GM23338 (cell line): ENCODE measurements at regions not wholly inside any gene's neighbourhood (a gene's known extent, or its start where the extent isn't known, plus 50 kb on each side); places are given as distances from the start of the nearest gene placed in this dataset.

ENCODE experiments used
- ATAC-seq: fragments of 200-7000 bp; cut with Tn5 transposase; 3 replicates; pipeline ENCODE4 v1.9.1; 2020
- DNase-seq: peaks from one replicate; pipeline ENCODE4 v3.0.0-alpha.2; 2015; ENCODE audit warnings: low spot score
- H2AFZ ChIP-seq: fragments of 200-600 bp; sonication (generic); 2 replicates; pipeline ENCODE4 v1.8.0; 2016; ENCODE audit warnings: antibody characterized with exemption, mild to moderate bottlenecking, moderate library complexity
- H3F3A ChIP-seq: fragments of 200-600 bp; sonication (generic); replicated peaks from 2 replicates; pipeline ENCODE4 v1.8.0; 2017; ENCODE audit warnings: antibody characterized with exemption, mixed run types, low read depth
- H3K27ac ChIP-seq: fragments of 200-600 bp; sonication (generic); 2 replicates; pipeline ENCODE4 v1.6.1; 2016; ENCODE audit warnings: low read depth
- H3K27me3 ChIP-seq: fragments of 200-600 bp; sonication (generic); 2 replicates; pipeline ENCODE4 v1.8.0; 2016; ENCODE audit warnings: mild to moderate bottlenecking, mixed run types, moderate library complexity; ENCODE audit not compliant: insufficient read depth
- H3K36me3 ChIP-seq: fragments of 200-600 bp; sonication (generic); 2 replicates; pipeline ENCODE4 v1.8.0; 2016; ENCODE audit warnings: mild to moderate bottlenecking; ENCODE audit not compliant: insufficient read depth
- H3K4me1 ChIP-seq: fragments of 200-600 bp; sonication (generic); 2 replicates; pipeline ENCODE4 v1.8.0; 2016; ENCODE audit warnings: mild to moderate bottlenecking, moderate library complexity; ENCODE audit not compliant: insufficient read depth
- H3K4me2 ChIP-seq: fragments of 200-600 bp; sonication (generic); 2 replicates; pipeline ENCODE4 v1.7.1; 2017; ENCODE audit warnings: mixed run types
- H3K4me3 ChIP-seq: fragments of 200-600 bp; sonication (generic); 2 replicates; pipeline ENCODE4 v1.6.1; 2016; ENCODE audit warnings: mixed run types
- H3K79me2 ChIP-seq: fragments of 200-600 bp; sonication (generic); replicated peaks from 2 replicates; pipeline ENCODE4 v1.8.0; 2017; ENCODE audit warnings: mild to moderate bottlenecking; ENCODE audit not compliant: insufficient read depth
- H3K9me2 ChIP-seq: fragments of 200-600 bp; sonication (generic); 2 replicates; pipeline ENCODE4 v1.8.0; 2017; ENCODE audit not compliant: insufficient read depth
- H4K20me1 ChIP-seq: fragments of 200-600 bp; sonication (generic); replicated peaks from 2 replicates; pipeline ENCODE4 v1.8.0; 2017; ENCODE audit warnings: mild to moderate bottlenecking; ENCODE audit not compliant: insufficient read depth
- H3K27ac Mint-ChIP-seq: 2 replicates; pipeline ENCODE4 v1.8.0; 2020; ENCODE audit warnings: inconsistent platforms, mild to moderate bottlenecking, moderate library complexity, mixed read lengths
- H3K27me3 Mint-ChIP-seq: 3 replicates; pipeline ENCODE4 v1.8.0; 2022; ENCODE audit warnings: low read depth, mild to moderate bottlenecking, moderate library complexity, mixed read lengths, inconsistent platforms; ENCODE audit not compliant: insufficient read depth, poor library complexity
- H3K36me3 Mint-ChIP-seq: 3 replicates; pipeline ENCODE4 v1.8.0; 2021; ENCODE audit warnings: low read depth, mild to moderate bottlenecking, inconsistent platforms, moderate library complexity, mixed read lengths
- H3K4me1 Mint-ChIP-seq: 3 replicates; pipeline ENCODE4 v1.8.0; 2020; ENCODE audit warnings: mild to moderate bottlenecking, inconsistent platforms, mixed read lengths
- H3K4me3 Mint-ChIP-seq: 3 replicates; pipeline ENCODE4 v1.8.0; 2021; ENCODE audit warnings: moderate library complexity, mild to moderate bottlenecking, inconsistent platforms, mixed read lengths
- H3K9me3 Mint-ChIP-seq: 3 replicates; pipeline ENCODE4 v1.8.0; 2020; ENCODE audit warnings: moderate library complexity, mild to moderate bottlenecking, inconsistent platforms, mixed read lengths
- CREB1 ChIP-seq: fragments of 250-450 bp; sonication (Bioruptor Pico); IDR thresholded peaks from 2 replicates; pipeline ENCODE4 v1.5.0; 2020; ENCODE audit warnings: low read depth, mild to moderate bottlenecking, moderate library complexity
- EZH2 ChIP-seq: fragments of 200-600 bp; sonication (generic); IDR thresholded peaks from one replicate; pipeline ENCODE4 v1.8.0; 2017; ENCODE audit warnings: antibody characterized with exemption, mild to moderate bottlenecking, low read depth; ENCODE audit not compliant: unreplicated experiment
- EZH2phosphoT487 ChIP-seq: fragments of 200-600 bp; sonication (generic); IDR thresholded peaks from one replicate; pipeline ENCODE4 v1.8.1; 2018; ENCODE audit warnings: antibody characterized with exemption; ENCODE audit not compliant: unreplicated experiment
- JUNB ChIP-seq: IDR thresholded peaks from one replicate; pipeline ENCODE4 v1.6.1; 2016; ENCODE audit warnings: antibody characterized with exemption; ENCODE audit not compliant: unreplicated experiment
- NANOG ChIP-seq: IDR thresholded peaks from 2 replicates; pipeline ENCODE4 v1.6.1; 2016; ENCODE audit warnings: antibody characterized with exemption, borderline replicate concordance
- POLR2AphosphoS5 ChIP-seq: IDR thresholded peaks from 2 replicates; pipeline ENCODE4 v1.6.1; 2016; ENCODE audit warnings: antibody characterized with exemption, low read depth
- STAT1 ChIP-seq: IDR thresholded peaks from one replicate; pipeline ENCODE4 v1.6.1; 2016; ENCODE audit warnings: antibody characterized with exemption; ENCODE audit not compliant: unreplicated experiment
- ZNF114 ChIP-seq: fragments of 250-450 bp; sonication (Bioruptor Pico); IDR thresholded peaks from 2 replicates; pipeline ENCODE4 v1.5.0; 2020; ENCODE audit warnings: mild to moderate bottlenecking, moderate library complexity
- ZNF331 ChIP-seq: fragments of 250-450 bp; sonication (Bioruptor Pico); IDR thresholded peaks from 2 replicates; pipeline ENCODE4 v1.5.0; 2020; ENCODE audit warnings: low read depth, mild to moderate bottlenecking, moderate library complexity
- TF ChIP-seq, protein P1 (sequence below): fragments of 250-450 bp; sonication (Bioruptor Pico); IDR thresholded peaks from 2 replicates; pipeline ENCODE4 v1.5.0; 2020; ENCODE audit warnings: mild to moderate bottlenecking, moderate library complexity
- TF ChIP-seq, protein P2 (sequence below): IDR thresholded peaks from one replicate; pipeline ENCODE4 v1.6.1; 2018; ENCODE audit warnings: antibody characterized with exemption; ENCODE audit not compliant: unreplicated experiment
- TF ChIP-seq, protein P3 (sequence below): IDR thresholded peaks from 2 replicates; pipeline ENCODE4 v1.6.1; 2016; ENCODE audit warnings: antibody characterized with exemption
- TF ChIP-seq, protein P4 (sequence below), 2 experiments: fragments of 200-600 bp in 1 of 2; sonication (generic) in 1 of 2; conservative IDR thresholded peaks; 2 replicates each; pipeline versions ENCODE4 v1.5.1 to v1.6.1; 2016 to 2017; ENCODE audit warnings: antibody characterized with exemption in 2 of 2, low read depth in 2 of 2, mild to moderate bottlenecking in 2 of 2, moderate library complexity in 1 of 2

DNA sequence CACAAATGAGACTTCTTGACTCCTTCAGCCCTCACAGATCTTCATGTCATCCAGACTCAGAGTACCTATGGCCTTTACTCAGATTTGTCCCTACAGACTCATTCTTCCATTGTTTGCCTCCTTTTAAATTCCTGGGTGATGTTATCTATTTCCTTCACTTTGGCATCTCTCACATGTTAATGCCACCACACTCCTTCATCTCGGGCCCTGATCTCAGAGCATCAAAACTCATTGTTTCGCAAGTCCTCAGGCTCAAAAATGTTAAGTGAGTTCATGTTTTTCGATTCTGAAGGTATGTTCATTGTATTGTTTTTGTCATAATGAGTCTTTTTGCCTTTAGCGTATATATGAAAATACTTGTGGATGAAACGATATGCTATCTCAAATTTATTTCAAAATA is 62.3 kb upstream of the AHR start:
- H3K27me3 ChIP-seq: no peaks in the 10 kb centered on the region

More for the DNA sequence above, 62.3 kb upstream of the AHR start:
- no peaks in the 10 kb centered on the region for H3K79me2 ChIP-seq
- no peak overlapping the region for H3K4me3 ChIP-seq
- H4K20me1 ChIP-seq: no peaks in the 10 kb centered on the region
- no peak overlapping the region for H2AFZ ChIP-seq
- ATAC-seq (no peak), DNase-seq (no peak)
- no peaks in the 10 kb centered on the region for H3K36me3 Mint-ChIP-seq
- no peaks in the 10 kb centered on the region for H3K4me1 ChIP-seq
- H3K27me3 Mint-ChIP-seq: peaks cover 7% of the 10 kb centered on the region
- no peaks in the 10 kb centered on the region for H3K9me3 Mint-ChIP-seq
- TF ChIP-seq EZH2phosphoT487: no peak
- TF ChIP-seq, protein P1, sequence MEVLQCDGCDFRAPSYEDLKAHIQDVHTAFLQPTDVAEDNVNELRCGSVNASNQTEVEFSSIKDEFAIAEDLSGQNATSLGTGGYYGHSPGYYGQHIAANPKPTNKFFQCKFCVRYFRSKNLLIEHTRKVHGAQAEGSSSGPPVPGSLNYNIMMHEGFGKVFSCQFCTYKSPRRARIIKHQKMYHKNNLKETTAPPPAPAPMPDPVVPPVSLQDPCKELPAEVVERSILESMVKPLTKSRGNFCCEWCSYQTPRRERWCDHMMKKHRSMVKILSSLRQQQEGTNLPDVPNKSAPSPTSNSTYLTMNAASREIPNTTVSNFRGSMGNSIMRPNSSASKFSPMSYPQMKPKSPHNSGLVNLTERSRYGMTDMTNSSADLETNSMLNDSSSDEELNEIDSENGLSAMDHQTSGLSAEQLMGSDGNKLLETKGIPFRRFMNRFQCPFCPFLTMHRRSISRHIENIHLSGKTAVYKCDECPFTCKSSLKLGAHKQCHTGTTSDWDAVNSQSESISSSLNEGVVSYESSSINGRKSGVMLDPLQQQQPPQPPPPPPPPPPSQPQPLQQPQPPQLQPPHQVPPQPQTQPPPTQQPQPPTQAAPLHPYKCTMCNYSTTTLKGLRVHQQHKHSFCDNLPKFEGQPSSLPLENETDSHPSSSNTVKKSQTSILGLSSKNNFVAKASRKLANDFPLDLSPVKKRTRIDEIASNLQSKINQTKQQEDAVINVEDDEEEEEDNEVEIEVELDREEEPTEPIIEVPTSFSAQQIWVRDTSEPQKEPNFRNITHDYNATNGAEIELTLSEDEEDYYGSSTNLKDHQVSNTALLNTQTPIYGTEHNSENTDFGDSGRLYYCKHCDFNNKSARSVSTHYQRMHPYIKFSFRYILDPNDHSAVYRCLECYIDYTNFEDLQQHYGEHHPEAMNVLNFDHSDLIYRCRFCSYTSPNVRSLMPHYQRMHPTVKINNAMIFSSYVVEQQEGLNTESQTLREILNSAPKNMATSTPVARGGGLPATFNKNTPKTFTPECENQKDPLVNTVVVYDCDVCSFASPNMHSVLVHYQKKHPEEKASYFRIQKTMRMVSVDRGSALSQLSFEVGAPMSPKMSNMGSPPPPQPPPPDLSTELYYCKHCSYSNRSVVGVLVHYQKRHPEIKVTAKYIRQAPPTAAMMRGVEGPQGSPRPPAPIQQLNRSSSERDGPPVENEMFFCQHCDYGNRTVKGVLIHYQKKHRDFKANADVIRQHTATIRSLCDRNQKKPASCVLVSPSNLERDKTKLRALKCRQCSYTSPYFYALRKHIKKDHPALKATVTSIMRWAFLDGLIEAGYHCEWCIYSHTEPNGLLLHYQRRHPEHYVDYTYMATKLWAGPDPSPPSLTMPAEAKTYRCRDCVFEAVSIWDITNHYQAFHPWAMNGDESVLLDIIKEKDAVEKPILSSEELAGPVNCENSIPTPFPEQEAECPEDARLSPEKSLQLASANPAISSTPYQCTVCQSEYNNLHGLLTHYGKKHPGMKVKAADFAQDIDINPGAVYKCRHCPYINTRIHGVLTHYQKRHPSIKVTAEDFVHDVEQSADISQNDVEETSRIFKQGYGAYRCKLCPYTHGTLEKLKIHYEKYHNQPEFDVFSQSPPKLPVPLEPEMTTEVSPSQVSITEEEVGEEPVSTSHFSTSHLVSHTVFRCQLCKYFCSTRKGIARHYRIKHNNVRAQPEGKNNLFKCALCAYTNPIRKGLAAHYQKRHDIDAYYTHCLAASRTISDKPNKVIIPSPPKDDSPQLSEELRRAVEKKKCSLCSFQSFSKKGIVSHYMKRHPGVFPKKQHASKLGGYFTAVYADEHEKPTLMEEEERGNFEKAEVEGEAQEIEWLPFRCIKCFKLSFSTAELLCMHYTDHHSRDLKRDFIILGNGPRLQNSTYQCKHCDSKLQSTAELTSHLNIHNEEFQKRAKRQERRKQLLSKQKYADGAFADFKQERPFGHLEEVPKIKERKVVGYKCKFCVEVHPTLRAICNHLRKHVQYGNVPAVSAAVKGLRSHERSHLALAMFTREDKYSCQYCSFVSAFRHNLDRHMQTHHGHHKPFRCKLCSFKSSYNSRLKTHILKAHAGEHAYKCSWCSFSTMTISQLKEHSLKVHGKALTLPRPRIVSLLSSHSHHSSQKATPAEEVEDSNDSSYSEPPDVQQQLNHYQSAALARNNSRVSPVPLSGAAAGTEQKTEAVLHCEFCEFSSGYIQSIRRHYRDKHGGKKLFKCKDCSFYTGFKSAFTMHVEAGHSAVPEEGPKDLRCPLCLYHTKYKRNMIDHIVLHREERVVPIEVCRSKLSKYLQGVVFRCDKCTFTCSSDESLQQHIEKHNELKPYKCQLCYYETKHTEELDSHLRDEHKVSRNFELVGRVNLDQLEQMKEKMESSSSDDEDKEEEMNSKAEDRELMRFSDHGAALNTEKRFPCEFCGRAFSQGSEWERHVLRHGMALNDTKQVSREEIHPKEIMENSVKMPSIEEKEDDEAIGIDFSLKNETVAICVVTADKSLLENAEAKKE (CRISPR knock-in tag): no peak
- TF ChIP-seq JUNB: no peak
- TF ChIP-seq POLR2AphosphoS5: no peak
- TF ChIP-seq, protein P2, sequence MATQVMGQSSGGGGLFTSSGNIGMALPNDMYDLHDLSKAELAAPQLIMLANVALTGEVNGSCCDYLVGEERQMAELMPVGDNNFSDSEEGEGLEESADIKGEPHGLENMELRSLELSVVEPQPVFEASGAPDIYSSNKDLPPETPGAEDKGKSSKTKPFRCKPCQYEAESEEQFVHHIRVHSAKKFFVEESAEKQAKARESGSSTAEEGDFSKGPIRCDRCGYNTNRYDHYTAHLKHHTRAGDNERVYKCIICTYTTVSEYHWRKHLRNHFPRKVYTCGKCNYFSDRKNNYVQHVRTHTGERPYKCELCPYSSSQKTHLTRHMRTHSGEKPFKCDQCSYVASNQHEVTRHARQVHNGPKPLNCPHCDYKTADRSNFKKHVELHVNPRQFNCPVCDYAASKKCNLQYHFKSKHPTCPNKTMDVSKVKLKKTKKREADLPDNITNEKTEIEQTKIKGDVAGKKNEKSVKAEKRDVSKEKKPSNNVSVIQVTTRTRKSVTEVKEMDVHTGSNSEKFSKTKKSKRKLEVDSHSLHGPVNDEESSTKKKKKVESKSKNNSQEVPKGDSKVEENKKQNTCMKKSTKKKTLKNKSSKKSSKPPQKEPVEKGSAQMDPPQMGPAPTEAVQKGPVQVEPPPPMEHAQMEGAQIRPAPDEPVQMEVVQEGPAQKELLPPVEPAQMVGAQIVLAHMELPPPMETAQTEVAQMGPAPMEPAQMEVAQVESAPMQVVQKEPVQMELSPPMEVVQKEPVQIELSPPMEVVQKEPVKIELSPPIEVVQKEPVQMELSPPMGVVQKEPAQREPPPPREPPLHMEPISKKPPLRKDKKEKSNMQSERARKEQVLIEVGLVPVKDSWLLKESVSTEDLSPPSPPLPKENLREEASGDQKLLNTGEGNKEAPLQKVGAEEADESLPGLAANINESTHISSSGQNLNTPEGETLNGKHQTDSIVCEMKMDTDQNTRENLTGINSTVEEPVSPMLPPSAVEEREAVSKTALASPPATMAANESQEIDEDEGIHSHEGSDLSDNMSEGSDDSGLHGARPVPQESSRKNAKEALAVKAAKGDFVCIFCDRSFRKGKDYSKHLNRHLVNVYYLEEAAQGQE: no peak
- TF ChIP-seq, protein P3, sequence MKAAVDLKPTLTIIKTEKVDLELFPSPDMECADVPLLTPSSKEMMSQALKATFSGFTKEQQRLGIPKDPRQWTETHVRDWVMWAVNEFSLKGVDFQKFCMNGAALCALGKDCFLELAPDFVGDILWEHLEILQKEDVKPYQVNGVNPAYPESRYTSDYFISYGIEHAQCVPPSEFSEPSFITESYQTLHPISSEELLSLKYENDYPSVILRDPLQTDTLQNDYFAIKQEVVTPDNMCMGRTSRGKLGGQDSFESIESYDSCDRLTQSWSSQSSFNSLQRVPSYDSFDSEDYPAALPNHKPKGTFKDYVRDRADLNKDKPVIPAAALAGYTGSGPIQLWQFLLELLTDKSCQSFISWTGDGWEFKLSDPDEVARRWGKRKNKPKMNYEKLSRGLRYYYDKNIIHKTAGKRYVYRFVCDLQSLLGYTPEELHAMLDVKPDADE: no peak
- no peak for TF ChIP-seq STAT1
- TF ChIP-seq EZH2: no peak
- TF ChIP-seq CREB1: no peak
- no peak for TF ChIP-seq NANOG
- no peak for TF ChIP-seq ZNF331 (CRISPR knock-in tag)
- TF ChIP-seq, protein P4, sequence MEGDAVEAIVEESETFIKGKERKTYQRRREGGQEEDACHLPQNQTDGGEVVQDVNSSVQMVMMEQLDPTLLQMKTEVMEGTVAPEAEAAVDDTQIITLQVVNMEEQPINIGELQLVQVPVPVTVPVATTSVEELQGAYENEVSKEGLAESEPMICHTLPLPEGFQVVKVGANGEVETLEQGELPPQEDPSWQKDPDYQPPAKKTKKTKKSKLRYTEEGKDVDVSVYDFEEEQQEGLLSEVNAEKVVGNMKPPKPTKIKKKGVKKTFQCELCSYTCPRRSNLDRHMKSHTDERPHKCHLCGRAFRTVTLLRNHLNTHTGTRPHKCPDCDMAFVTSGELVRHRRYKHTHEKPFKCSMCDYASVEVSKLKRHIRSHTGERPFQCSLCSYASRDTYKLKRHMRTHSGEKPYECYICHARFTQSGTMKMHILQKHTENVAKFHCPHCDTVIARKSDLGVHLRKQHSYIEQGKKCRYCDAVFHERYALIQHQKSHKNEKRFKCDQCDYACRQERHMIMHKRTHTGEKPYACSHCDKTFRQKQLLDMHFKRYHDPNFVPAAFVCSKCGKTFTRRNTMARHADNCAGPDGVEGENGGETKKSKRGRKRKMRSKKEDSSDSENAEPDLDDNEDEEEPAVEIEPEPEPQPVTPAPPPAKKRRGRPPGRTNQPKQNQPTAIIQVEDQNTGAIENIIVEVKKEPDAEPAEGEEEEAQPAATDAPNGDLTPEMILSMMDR (conservative IDR thresholded peaks at IDR 0.05; ENCODE audit: low read depth in 2 of 2): no peak
- no peak for TF ChIP-seq ZNF114 (CRISPR knock-in tag)
- H3K4me1 Mint-ChIP-seq: no peaks in the 10 kb centered on the region
- H3K4me2 ChIP-seq: no peak overlapping the region
- no peaks in the 10 kb centered on the region; the same call in 1 of the 2 replicates for H3K9me2 ChIP-seq
- no peaks in the 10 kb centered on the region for H3K36me3 ChIP-seq
- H3F3A ChIP-seq: no peaks in the 10 kb centered on the region
- no peak overlapping the region for H3K27ac ChIP-seq
- H3K27ac Mint-ChIP-seq: no peak overlapping the region; the same call in 1 of the 2 replicates
- no peak overlapping the region for H3K4me3 Mint-ChIP-seq
